HepG2 (cell line): ENCODE measurements at regions not wholly inside any gene's neighbourhood (a gene's known extent, or its start where the extent isn't known, plus 50 kb on each side); places are given as distances from the start of the nearest gene placed in this dataset.

Experiments
- ATAC-seq: fragments of 200-7000 bp; cut with Tn5 transposase; 3 replicates; pipeline ENCODE4 v1.9.1; 2020; ENCODE audit warnings: mild to moderate bottlenecking, moderate library complexity
- BruUV-seq: library from RNA; stranded (reverse); fragments of 400-500 nt; replicated peaks from 2 replicates; lab custom pipeline; 2021; lab: Mats Ljungman, UMichigan
- CTCF ChIA-PET: fragments of 300-600 bp; formaldehyde crosslinking; extraction: SDS; loops from one replicate; lab custom pipeline; 2021; ENCODE audit warnings: low total read pairs, inconsistent platforms, low intra/inter-chr PET ratio; lab: Yijun Ruan, JAX
- POLR2A ChIA-PET: fragments of 350-600 bp; sonication (Branson Sonifier 250); formaldehyde crosslinking; loops from one replicate; lab custom pipeline; 2020; ENCODE audit warnings: antibody characterized with exemption, inconsistent platforms; lab: Yijun Ruan, JAX
- DNase-seq: peaks from one replicate; pipeline ENCODE4 v3.0.0-alpha.2; 2015; ENCODE audit warnings: low spot score
- FAIRE-seq: peaks from 3 replicates; lab custom pipeline; 2011; peaks lifted over from hg19 to GRCh38; lab: Jason Lieb, UNC
- H2AFZ ChIP-seq: one replicate; pipeline ENCODE4 v1.6.1; 2011; ENCODE audit warnings: low read length, inconsistent platforms
- H3K27ac ChIP-seq: fragments of 300-600 bp; 3 replicates; pipeline ENCODE4 v1.8.0; 2011; ENCODE audit warnings: mixed run types, mild to moderate bottlenecking, mixed read lengths, low read length, inconsistent platforms; ENCODE audit not compliant: insufficient read depth; ENCODE audit errors: extremely low read length
- H3K27me3 ChIP-seq, 2 experiments: fragments of 200-600 bp in 1 of 2; 2 replicates in 1 of 2; 3 replicates in 1 of 2; pipeline versions ENCODE4 v1.6.0 to v1.8.0; 2011; ENCODE audit warnings: low read length in 2 of 2, mild to moderate bottlenecking in 2 of 2, moderate library complexity in 2 of 2, inconsistent platforms in 1 of 2; ENCODE audit not compliant: insufficient read depth in 2 of 2, control insufficient read depth in 1 of 2
- H3K36me3 ChIP-seq, 2 experiments: fragments of 200-600 bp in 1 of 2; replicated peaks in 1 of 2; 2 replicates in 1 of 2; 3 replicates in 1 of 2; pipeline versions ENCODE4 v1.5.1 to v1.8.0; 2011; ENCODE audit warnings: low read length in 2 of 2, inconsistent platforms in 1 of 2; ENCODE audit not compliant: insufficient read depth in 2 of 2, control insufficient read depth in 1 of 2
- H3K4me1 ChIP-seq: 2 replicates; pipeline ENCODE4 v1.5.1; 2012; ENCODE audit warnings: low read length, inconsistent platforms; ENCODE audit not compliant: insufficient read depth
- H3K4me2 ChIP-seq: 2 replicates; pipeline ENCODE4 v1.6.0; 2011; ENCODE audit warnings: low read depth, low read length, inconsistent platforms
- H3K4me3 ChIP-seq, 3 experiments: fragments of 200-600 bp in 1 of 3; sonication (generic), shearing (Covaris generic) in 1 of 3; replicated peaks in 1 of 3; 2 replicates each; pipeline ENCODE4 v1.5.1; 2011 to 2016; ENCODE audit warnings: low read length in 3 of 3, inconsistent platforms in 2 of 3, low read depth in 2 of 3, mild to moderate bottlenecking in 2 of 3, control low read depth in 1 of 3, mixed read lengths in 1 of 3; ENCODE audit not compliant: insufficient read depth in 1 of 3
- H3K79me2 ChIP-seq: one replicate; pipeline ENCODE4 v1.6.1; 2011; ENCODE audit warnings: low read length, inconsistent platforms; ENCODE audit not compliant: insufficient read depth
- H3K9ac ChIP-seq: 2 replicates; pipeline ENCODE4 v1.6.0; 2011; ENCODE audit warnings: mild to moderate bottlenecking, low read depth, low read length, inconsistent platforms; ENCODE audit not compliant: insufficient read depth
- H3K9me3 ChIP-seq: 2 replicates; pipeline ENCODE4 v1.5.1; 2012; ENCODE audit warnings: mild to moderate bottlenecking, low read length
- H4K20me1 ChIP-seq: 2 replicates; pipeline ENCODE4 v1.6.0; 2011; ENCODE audit warnings: inconsistent platforms, mild to moderate bottlenecking, low read length, moderate library complexity; ENCODE audit not compliant: insufficient read depth
- CREB1 ChIP-seq, 2 experiments: fragments of 450-650 bp in 1 of 2; IDR thresholded peaks; 2 replicates each; pipeline ENCODE4 v1.6.1; 2016 to 2017; ENCODE audit warnings: control low read depth in 1 of 2, mild to moderate bottlenecking in 1 of 2, missing compliant biosample characterization in 1 of 2, missing genetic modification characterization in 1 of 2
- DMAP1 ChIP-seq: IDR thresholded peaks from 2 replicates; pipeline ENCODE4 v1.6.1; 2016
- FOXK1 ChIP-seq: sonication (generic); formaldehyde crosslinking; IDR thresholded peaks from 2 replicates; pipeline ENCODE4 v1.4.0; 2020; ENCODE audit warnings: low read depth, missing genetic modification reagents, borderline replicate concordance
- HOXA5 ChIP-seq: sonication (generic); formaldehyde crosslinking; IDR thresholded peaks from 2 replicates; pipeline ENCODE4 v1.4.0; 2020; ENCODE audit warnings: missing genetic modification reagents
- MEIS2 ChIP-seq: sonication (generic); formaldehyde crosslinking; IDR thresholded peaks from 2 replicates; pipeline ENCODE4 v1.9.0; 2021; ENCODE audit warnings: mild to moderate bottlenecking, missing genetic modification reagents
- MXD4 ChIP-seq: IDR thresholded peaks from 2 replicates; pipeline ENCODE4 v1.6.1; 2016; ENCODE audit warnings: mild to moderate bottlenecking, missing biosample characterization, missing genetic modification reagents
- PRPF4 ChIP-seq: fragments of 200-400 bp; formaldehyde crosslinking; IDR thresholded peaks from 2 replicates; pipeline ENCODE4 v1.6.1; 2016; ENCODE audit warnings: low read length, low read depth; ENCODE audit not compliant: poor library complexity, severe bottlenecking
- RBM39 ChIP-seq: fragments of 200-400 bp; formaldehyde crosslinking; IDR thresholded peaks from one replicate; pipeline ENCODE4 v1.6.1; 2018; ENCODE audit warnings: antibody characterized with exemption, mild to moderate bottlenecking, low read depth, low read length; ENCODE audit not compliant: poor library complexity, severe bottlenecking
- RXRB ChIP-seq: IDR thresholded peaks from 2 replicates; pipeline ENCODE4 v1.6.1; 2016; ENCODE audit warnings: borderline replicate concordance, missing genetic modification reagents, missing compliant biosample characterization
- SIN3A ChIP-seq: IDR thresholded peaks from 2 replicates; pipeline ENCODE4 v1.6.1; 2011; ENCODE audit warnings: low read depth, mild to moderate bottlenecking, control low read depth, low read length, borderline replicate concordance
- SMARCE1 ChIP-seq: fragments of 450-650 bp; IDR thresholded peaks from 2 replicates; pipeline ENCODE4 v1.6.1; 2017; ENCODE audit warnings: borderline replicate concordance
- TCF7 ChIP-seq: sonication (generic); IDR thresholded peaks from 2 replicates; pipeline ENCODE4 v1.6.1; 2016; ENCODE audit warnings: antibody characterized with exemption, low read depth
- U2AF2 ChIP-seq: fragments of 200-400 bp; formaldehyde crosslinking; IDR thresholded peaks from 2 replicates; pipeline ENCODE4 v1.6.1; 2017; ENCODE audit warnings: low read depth, mild to moderate bottlenecking, low read length
- ZKSCAN8 ChIP-seq: IDR thresholded peaks from 2 replicates; pipeline ENCODE4 v1.6.1; 2016; ENCODE audit warnings: borderline replicate concordance, missing genetic modification reagents, missing compliant biosample characterization
- ZNF232 ChIP-seq: sonication (generic); formaldehyde crosslinking; IDR thresholded peaks from 2 replicates; pipeline ENCODE4 v1.4.0; 2020; ENCODE audit warnings: missing genetic modification reagents, borderline replicate concordance
- ZNF263 ChIP-seq: sonication (generic); formaldehyde crosslinking; IDR thresholded peaks from 2 replicates; pipeline ENCODE4 v1.4.0; 2020; ENCODE audit warnings: missing genetic modification reagents
- ZSCAN29 ChIP-seq: sonication (generic); formaldehyde crosslinking; conservative IDR thresholded peaks from 2 replicates; pipeline ENCODE4 v1.4.0; 2020; ENCODE audit warnings: mild to moderate bottlenecking, missing genetic modification reagents
- ZSCAN9 ChIP-seq: IDR thresholded peaks from 2 replicates; pipeline ENCODE4 v1.6.1; 2016; ENCODE audit warnings: borderline replicate concordance
- whole genome bisulfite sequencing: methylation state at CpG from one replicate; pipeline ENCODE4 v1.1.6; 2017; ENCODE audit warnings: low lambda C conversion rate; 5-methylcytosine and 5-hydroxymethylcytosine counted together
- in situ Hi-C: cut with HindIII; loops from 2 replicates; pipeline ENCODE4 v1.10.0; 2017; ENCODE audit warnings: low pct_unique_long_range_greater_than_20kb; ENCODE audit not compliant: extremely low pct_ligation_motif_present
- intact Hi-C: fragments of 100-400 bp; cut with micrococcal nuclease; formaldehyde crosslinking; loops from one replicate; pipeline ENCODE4 v1.10.0; 2022; ENCODE audit not compliant: unreplicated experiment
- TF ChIP-seq, protein P1 (sequence below): sonication (generic); formaldehyde crosslinking; IDR thresholded peaks from 2 replicates; pipeline ENCODE4 v1.5.1; 2020; ENCODE audit warnings: missing genetic modification reagents, mild to moderate bottlenecking, borderline replicate concordance
- TF ChIP-seq, protein P2 (sequence below): sonication (generic); formaldehyde crosslinking; IDR thresholded peaks from 2 replicates; pipeline ENCODE4 v1.9.0; 2021; ENCODE audit warnings: missing genetic modification reagents, borderline replicate concordance

- no TSS peak for BruUV-seq
- Histone ChIP-seq H3K9ac (no peak overlapping the region), H2AFZ (no peak overlapping the region), H3K4me1 (no peaks in the 10 kb centered on the region), H3K79me2 (no peaks in the 10 kb centered on the region), H3K36me3 (no peaks in the 10 kb centered on the region), H3K27ac (no peak overlapping the region), H3K9me3 (peaks cover 53% of the 10 kb centered on the region), H3K27me3 (no peaks in the 10 kb centered on the region), H3K4me3 (no peak overlapping the region), H4K20me1 (no peaks in the 10 kb centered on the region), H3K4me2 (no peak overlapping the region)
- CTCF ChIA-PET, result no interaction called here
- in situ Hi-C loops, result no loop called here
- POLR2A ChIA-PET, result no interaction called here
- ATAC-seq (no peak), DNase-seq (no peak), FAIRE-seq (no peak)
- intact Hi-C loops, result no loop called here
- no peak for TF ChIP-seq ZSCAN29 (CRISPR knock-in tag)
- no peak for TF ChIP-seq ZSCAN9 (CRISPR knock-in tag)
- TF ChIP-seq, protein P1, sequence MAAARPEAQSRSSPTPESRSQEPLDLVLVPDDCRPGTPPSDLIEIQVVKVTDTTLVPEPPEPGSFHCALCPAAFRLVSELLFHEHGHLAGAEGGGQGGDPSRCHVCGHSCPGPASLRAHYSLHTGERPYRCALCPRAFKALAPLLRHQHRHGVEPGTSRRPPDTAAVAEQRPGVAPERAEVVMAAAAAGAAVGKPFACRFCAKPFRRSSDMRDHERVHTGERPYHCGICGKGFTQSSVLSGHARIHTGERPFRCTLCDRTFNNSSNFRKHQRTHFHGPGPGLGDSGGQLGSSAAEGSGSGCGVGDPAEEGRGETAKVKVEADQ, result no peak
- no peak for TF ChIP-seq ZNF232
- TF ChIP-seq SIN3A, result no peak
- no peak for TF ChIP-seq RXRB (CRISPR knock-in tag)
- no peak for TF ChIP-seq MXD4 (CRISPR knock-in tag)
- TF ChIP-seq ZKSCAN8 (CRISPR knock-in tag), result no peak
- TF ChIP-seq ZNF263 (CRISPR knock-in tag), result no peak
- TF ChIP-seq TCF7, result no peak
- TF ChIP-seq U2AF2, result no peak
- TF ChIP-seq HOXA5 (CRISPR knock-in tag), result no peak
- no peak for TF ChIP-seq RBM39
- no peak for TF ChIP-seq FOXK1 (CRISPR knock-in tag)
- TF ChIP-seq MEIS2 (CRISPR knock-in tag), result no peak
- TF ChIP-seq SMARCE1, result no peak
- TF ChIP-seq DMAP1 (CRISPR knock-in tag), result no peak
- no peak for TF ChIP-seq CREB1 (IDR thresholded peaks at IDR 0.05)
- no peak for TF ChIP-seq CREB1 (CRISPR knock-in tag; IDR thresholded peaks at IDR 0.05)
- TF ChIP-seq, protein P2, sequence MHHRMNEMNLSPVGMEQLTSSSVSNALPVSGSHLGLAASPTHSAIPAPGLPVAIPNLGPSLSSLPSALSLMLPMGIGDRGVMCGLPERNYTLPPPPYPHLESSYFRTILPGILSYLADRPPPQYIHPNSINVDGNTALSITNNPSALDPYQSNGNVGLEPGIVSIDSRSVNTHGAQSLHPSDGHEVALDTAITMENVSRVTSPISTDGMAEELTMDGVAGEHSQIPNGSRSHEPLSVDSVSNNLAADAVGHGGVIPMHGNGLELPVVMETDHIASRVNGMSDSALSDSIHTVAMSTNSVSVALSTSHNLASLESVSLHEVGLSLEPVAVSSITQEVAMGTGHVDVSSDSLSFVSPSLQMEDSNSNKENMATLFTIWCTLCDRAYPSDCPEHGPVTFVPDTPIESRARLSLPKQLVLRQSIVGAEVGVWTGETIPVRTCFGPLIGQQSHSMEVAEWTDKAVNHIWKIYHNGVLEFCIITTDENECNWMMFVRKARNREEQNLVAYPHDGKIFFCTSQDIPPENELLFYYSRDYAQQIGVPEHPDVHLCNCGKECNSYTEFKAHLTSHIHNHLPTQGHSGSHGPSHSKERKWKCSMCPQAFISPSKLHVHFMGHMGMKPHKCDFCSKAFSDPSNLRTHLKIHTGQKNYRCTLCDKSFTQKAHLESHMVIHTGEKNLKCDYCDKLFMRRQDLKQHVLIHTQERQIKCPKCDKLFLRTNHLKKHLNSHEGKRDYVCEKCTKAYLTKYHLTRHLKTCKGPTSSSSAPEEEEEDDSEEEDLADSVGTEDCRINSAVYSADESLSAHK, result no peak
- TF ChIP-seq PRPF4, result no peak
- WGBS, result 0% methylated on average over 2 of the region's 2 CpGs
Measured at GRCh38 chr6:91970700-91971099, 1383.8 kb upstream of the MAP3K7 start.
